GM19467 (cell line): ENCODE measurements at regions not wholly inside any gene's neighbourhood (a gene's known extent, or its start where the extent isn't known, plus 50 kb on each side); places are given as distances from the start of the nearest gene placed in this dataset.
"Not testable (repeated sequence)": the region's sequence is repeated elsewhere in the genome, so short reads cannot be mapped to it uniquely, and the experiment has no call there.

Experiments
- ATAC-seq: cut with Tn5 transposase; IDR thresholded peaks from one replicate; pipeline ENCODE4 v1.9.1; 2021; ENCODE audit warnings: mild to moderate bottlenecking, moderate library complexity; ENCODE audit not compliant: unreplicated experiment

- no peak for ATAC-seq
Observed at GRCh38 chr11:42906226-42906625, 405.6 kb upstream of the API5 start.

GRCh38 chr11:42913731-42914130, 398.1 kb upstream of the API5 start:
- ATAC-seq = no peak

DNA sequence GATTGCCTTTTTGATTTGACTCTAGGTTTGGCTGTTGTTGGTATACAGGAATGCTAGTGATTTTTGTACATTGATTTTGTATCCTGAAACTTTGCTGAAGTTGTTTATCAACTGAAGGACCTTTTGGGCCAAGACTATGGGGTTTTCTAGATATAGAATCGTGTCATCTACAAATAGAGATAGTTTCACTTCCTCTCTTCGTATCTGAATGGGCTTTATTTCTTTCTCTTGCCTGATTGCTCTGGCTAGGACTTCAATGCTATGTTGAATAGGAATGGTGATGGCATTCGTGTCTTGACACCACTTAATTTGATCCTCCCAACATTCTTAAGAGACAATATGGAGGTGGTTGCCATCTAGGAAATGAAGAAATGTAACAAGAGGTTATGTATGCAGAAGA, 388.1 kb upstream of the API5 start:
- no peak for ATAC-seq

GRCh38 chr11:42925916-42926315, 385.9 kb upstream of the API5 start:
- no peak for ATAC-seq

- ATAC-seq = no peak
Observed at GRCh38 chr11:42947405-42947804, 364.4 kb upstream of the API5 start.

DNA sequence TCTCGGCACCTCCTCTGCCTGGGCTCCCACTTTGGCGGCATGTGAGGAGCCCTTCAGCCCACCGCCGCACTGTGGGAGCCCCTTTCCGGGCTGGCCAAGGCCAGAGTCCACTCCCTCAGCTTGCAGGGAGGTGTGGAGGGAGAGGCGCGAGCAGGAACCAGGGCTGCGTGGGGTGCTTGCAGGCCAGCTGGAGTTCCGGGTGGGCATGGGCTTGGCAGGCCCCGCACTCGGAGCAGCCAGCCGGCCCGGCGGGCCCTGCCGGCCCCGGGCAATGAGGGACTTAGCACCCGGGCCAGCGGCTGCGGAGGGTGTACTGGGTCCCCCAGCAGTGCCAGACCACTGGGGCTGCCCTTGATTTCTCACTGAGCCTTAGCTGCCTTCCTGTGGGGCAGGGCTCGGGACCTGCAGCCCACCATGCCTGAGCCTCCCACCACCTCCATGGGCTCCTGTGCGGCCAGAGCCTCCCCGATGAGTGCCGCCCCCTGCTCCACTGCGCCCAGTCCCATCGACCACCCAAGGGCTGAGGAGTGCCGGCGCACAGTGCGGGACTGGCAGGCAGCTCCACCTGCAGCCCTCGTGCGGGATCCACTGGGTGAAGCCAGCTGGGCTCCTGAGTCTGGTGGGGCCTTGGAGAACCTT, 361.9 kb upstream of the API5 start:
- ATAC-seq = not testable (repeated sequence)

DNA sequence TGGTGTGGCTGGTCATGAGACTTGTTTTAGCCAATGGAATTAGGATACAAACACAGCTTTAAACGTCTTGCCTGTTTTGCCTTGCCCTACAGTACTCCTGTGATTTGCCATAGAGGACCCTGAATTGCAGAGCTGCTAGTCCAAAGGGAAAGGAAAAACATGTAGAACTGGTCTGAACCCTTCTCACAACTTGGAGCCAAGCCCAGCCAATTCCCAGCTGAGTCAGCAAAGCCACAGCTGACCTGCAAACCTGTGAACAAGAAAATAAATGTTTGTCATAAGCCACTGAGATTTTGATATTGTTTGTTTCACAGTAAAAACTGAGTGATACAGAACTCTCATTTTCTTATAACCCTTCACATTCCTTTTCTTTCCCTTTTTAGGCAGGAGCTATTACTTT, 360.5 kb upstream of the API5 start:
- ATAC-seq = no peak

- no peak for ATAC-seq
Observed at GRCh38 chr11:42957831-42958230, 354.0 kb upstream of the API5 start.

DNA sequence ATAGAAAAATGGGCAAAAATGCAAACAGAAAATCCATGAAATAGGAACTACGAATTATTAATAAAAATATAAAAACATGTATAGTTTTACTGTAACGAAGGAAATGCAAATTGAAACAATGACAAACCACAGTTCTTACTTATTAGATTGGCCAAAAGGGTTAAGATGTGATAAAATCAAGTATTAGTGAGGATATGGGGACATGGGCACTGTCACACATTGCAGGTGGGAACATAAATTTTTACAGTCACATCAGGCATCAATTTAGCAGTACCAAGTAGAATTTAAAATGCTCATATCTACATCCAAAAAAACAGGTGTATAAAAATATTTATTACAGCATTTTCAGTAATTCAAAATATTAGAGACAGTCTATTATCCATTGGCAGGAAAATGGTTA, 353.2 kb upstream of the API5 start:
- no peak for ATAC-seq

GRCh38 chr11:42960521-42961088, 351.2 kb upstream of the API5 start:
- no peak for ATAC-seq

DNA sequence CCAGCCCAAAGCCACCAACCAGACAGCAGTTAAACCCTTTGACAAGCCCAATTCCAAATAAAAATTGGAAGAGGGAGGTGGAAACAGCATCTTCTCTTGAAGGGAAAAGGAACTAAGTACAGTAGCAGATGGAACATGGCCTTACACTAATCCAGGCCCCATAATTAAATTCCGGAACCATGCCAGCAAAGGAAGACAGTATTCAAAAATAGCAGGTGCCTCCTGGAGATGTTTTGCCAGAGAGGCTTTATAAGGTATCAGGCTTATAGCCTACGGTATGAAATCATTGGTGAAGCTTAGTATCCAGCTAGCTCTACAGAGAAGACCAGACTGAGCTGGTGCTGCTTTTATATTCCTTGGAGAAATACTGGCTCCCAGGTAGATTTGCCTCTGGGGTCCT, 344.1 kb upstream of the API5 start:
- no peak for ATAC-seq

GRCh38 chr11:42972741-42973140, 339.1 kb upstream of the API5 start:
- no peak for ATAC-seq

DNA sequence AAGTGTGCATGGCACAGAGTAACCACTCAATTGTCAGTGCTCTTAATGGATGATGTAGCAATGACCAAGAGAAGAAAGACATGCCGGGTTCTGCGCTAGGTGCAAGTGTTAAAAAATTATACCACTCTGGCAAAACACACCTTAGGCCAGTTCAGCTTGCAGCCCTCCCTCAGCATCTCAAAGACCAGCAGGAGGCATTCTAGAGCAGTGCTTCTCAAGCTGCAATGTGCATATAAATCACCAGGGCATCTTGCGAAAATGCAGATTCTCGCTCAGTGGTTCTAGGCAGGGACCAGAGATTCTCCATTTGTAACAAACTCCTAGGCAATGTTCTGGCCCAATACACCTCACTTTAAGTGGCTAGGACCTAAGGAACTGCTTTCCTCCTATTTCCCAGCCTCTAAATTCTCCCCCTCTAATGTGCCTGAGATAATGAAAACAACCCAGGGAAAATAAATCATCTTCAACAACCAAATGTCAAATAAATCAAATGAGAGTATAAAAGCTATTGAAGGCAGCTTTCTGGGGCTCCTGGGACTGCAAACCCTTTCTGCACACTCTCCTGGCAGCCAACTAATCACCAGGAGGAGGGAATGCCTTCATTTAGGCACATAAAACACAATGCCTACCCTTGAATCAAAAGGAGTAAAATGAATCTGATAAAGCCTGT, 337.2 kb upstream of the API5 start:
- ATAC-seq = no peak

DNA sequence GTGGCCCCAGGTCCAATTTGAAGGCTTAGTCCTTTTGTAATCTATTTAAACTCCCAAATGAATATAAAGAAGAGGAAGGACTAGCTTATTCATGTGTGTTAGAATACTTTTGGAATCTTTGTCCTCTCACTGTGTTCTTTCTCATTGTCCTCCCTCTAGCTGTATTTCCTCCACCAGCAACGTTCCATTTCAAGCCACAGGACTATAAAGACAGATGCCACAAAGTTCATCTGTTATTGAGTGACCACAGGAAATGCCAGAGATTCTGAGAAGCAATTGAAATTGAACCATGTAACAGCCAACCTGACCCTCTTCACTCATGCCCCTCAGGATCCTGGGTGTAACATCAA, 336.6 kb upstream of the API5 start:
- ATAC-seq = no peak

- no peak for ATAC-seq
Observed at GRCh38 chr11:42976636-42977217, 335.1 kb upstream of the API5 start.

DNA sequence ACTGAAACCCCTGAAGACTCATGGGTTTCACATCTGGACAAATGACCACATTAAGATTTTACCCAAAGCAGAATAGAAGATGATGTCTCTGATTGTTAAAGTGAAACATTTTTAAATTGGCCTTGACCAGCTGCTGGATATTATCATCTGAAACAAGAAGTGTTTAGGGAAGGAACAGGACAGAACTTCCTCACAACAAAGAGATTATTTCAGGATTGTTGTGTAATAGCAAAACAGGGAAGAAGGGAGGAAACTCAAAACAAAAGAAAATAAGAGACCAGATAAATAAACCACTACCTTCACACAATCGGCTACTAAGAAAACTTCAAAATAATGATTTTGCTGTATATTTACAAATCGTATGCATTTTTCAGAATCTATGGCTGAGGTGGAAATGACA, 319.2 kb upstream of the API5 start:
- ATAC-seq = no peak

- ATAC-seq = no peak
Observed at GRCh38 chr11:42996421-42997307, 315.1 kb upstream of the API5 start.

DNA sequence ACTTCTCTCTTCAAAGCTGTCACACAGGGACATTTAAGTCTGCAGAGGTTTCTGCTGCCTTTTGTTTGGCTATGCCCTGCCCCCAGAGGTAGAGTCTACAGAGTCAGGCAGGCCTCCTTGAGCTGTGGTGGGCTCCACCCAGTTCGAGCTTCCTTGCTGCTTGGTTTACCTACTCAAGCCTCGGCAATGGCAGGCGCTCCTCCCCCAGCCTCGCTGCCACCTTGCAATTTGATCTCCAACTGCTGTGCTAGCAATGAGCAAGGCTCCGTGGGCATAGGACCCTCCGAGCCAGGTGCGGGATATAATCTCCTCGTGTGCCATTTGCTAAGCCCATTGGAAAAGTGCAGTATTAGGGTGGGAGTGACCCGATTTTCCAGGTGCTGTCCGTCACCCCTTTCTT, 306.9 kb upstream of the API5 start:
- not testable (repeated sequence) for ATAC-seq

DNA sequence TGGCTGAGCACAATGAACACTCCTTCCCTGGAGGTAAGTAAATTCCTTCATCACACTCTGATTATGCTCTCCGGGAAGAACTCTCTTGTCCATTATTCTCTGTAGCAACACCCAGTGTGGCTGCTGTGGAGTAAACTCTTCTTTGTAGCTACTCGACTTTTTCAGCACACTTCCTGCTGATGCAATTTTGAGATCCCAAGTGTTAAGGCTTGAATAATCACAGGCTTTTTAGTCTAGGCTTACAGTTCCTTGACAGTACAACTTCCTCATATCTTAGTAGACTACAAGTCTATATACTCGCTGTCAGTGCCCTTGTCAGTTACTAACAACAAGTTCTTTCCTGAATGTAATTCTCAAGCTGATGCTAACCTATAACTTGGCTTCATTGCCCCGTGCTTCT, 301.8 kb upstream of the API5 start:
- ATAC-seq = no peak

- ATAC-seq = no peak
Observed at GRCh38 chr11:43012606-43013005, 299.2 kb upstream of the API5 start.

GRCh38 chr11:43021466-43021865, 290.3 kb upstream of the API5 start:
- ATAC-seq = peak; percentile 59
